RWPE2 (cell line): ENCODE measurements at regions not wholly inside any gene's neighbourhood (a gene's known extent, or its start where the extent isn't known, plus 50 kb on each side); places are given as distances from the start of the nearest gene placed in this dataset.

Experiments
- ATAC-seq: fragments of 200-7000 bp; cut with Tn5 transposase; 3 replicates; pipeline ENCODE4 v1.9.1; 2021; ENCODE audit warnings: low read depth
- DNase-seq: peaks from one replicate; pipeline ENCODE4 v3.0.0-alpha.2; 2020; ENCODE audit warnings: low spot score
- H3K27ac ChIP-seq: fragments of 450-650 bp; 2 replicates; pipeline ENCODE4 v1.5.1; 2017; ENCODE audit warnings: mild to moderate bottlenecking; ENCODE audit not compliant: poor library complexity, severe bottlenecking
- H3K27me3 ChIP-seq: fragments of 250-450 bp; sonication (Bioruptor Pico); 2 replicates; pipeline ENCODE4 v1.5.1; 2021; ENCODE audit warnings: mild to moderate bottlenecking, moderate library complexity; ENCODE audit not compliant: insufficient read depth, poor library complexity, severe bottlenecking
- H3K36me3 ChIP-seq: fragments of 250-450 bp; sonication (Bioruptor Pico); 2 replicates; pipeline ENCODE4 v1.5.1; 2020; ENCODE audit warnings: low read depth, mild to moderate bottlenecking, moderate library complexity
- H3K4me1 ChIP-seq: fragments of 250-450 bp; sonication (Bioruptor Pico); 2 replicates; pipeline ENCODE4 v1.5.1; 2021; ENCODE audit warnings: mild to moderate bottlenecking, moderate library complexity; ENCODE audit not compliant: insufficient read depth, poor library complexity, severe bottlenecking
- H3K4me3 ChIP-seq: fragments of 250-450 bp; sonication (Bioruptor Pico); 2 replicates; pipeline ENCODE4 v1.5.1; 2021; ENCODE audit warnings: mild to moderate bottlenecking, moderate library complexity; ENCODE audit not compliant: severe bottlenecking
- H3K9me3 ChIP-seq: fragments of 250-450 bp; sonication (Bioruptor Pico); 2 replicates; pipeline ENCODE4 v1.5.1; 2021; ENCODE audit warnings: mild to moderate bottlenecking, moderate library complexity; ENCODE audit not compliant: severe bottlenecking
- TF ChIP-seq, protein P1 (sequence below): fragments of 450-650 bp; IDR thresholded peaks from one replicate; pipeline ENCODE4 v1.5.1; 2017; ENCODE audit warnings: mild to moderate bottlenecking, moderate library complexity; ENCODE audit not compliant: poor library complexity, severe bottlenecking

- Histone ChIP-seq H3K9me3 (no peaks in the 10 kb centered on the region), H3K4me3 (no peak overlapping the region), H3K36me3 (no peaks in the 10 kb centered on the region), H3K27me3 (no peaks in the 10 kb centered on the region), H3K27ac (no peak overlapping the region), H3K4me1 (no peaks in the 10 kb centered on the region)
- ATAC-seq (no peak), DNase-seq (no peak)
- TF ChIP-seq, protein P1, sequence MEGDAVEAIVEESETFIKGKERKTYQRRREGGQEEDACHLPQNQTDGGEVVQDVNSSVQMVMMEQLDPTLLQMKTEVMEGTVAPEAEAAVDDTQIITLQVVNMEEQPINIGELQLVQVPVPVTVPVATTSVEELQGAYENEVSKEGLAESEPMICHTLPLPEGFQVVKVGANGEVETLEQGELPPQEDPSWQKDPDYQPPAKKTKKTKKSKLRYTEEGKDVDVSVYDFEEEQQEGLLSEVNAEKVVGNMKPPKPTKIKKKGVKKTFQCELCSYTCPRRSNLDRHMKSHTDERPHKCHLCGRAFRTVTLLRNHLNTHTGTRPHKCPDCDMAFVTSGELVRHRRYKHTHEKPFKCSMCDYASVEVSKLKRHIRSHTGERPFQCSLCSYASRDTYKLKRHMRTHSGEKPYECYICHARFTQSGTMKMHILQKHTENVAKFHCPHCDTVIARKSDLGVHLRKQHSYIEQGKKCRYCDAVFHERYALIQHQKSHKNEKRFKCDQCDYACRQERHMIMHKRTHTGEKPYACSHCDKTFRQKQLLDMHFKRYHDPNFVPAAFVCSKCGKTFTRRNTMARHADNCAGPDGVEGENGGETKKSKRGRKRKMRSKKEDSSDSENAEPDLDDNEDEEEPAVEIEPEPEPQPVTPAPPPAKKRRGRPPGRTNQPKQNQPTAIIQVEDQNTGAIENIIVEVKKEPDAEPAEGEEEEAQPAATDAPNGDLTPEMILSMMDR, result no peak
Observed at GRCh38 chr2:18479947-18480369, 80.5 kb downstream of the RDH14 start.

DNA sequence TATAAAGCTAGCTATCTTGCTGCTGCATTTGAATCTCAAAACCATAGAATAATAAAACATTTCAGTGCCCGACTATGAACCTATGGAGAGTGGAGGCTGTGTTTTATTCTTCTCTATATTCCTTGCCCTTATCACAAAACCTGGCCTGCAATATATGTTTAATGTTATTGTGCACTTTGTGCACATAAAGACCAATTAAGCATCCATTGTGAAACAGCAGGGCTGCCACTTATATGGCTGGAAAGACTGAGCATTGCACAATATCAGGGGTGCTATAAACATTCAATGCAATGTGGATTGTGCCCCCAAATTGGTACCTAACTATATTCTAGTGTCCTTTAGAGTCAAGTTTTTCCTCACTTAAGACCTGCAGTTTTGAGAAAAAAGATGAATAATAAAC is 83.2 kb downstream of the RDH14 start:
- H3K27ac ChIP-seq, result no peak overlapping the region
- TF ChIP-seq, protein P1, result no peak
- no peak for DNase-seq
- ATAC-seq, result no peak
- no peaks in the 10 kb centered on the region for H3K4me1 ChIP-seq
- no peaks in the 10 kb centered on the region for H3K27me3 ChIP-seq
- H3K4me3 ChIP-seq, result no peak overlapping the region
- no peaks in the 10 kb centered on the region for H3K36me3 ChIP-seq
- H3K9me3 ChIP-seq, result no peaks in the 10 kb centered on the region

DNA sequence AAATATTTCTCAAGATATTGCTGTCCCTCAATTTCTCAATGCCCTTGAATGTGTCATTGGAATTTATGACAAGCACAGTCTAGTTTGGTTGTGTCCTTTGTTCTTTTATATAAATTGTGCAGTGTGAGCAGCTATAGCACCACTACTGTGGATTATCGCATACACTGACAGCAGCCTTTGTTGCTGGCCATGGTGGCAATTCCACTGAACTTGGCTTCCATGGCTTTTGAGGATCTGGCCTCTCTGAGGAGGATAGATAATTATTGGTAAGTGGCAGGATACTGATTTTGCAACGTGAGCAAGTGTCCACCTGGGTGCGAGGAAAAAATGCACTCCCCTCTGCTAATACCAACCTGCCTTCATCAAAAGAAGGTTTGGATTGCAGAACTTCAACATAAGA is 84.0 kb downstream of the RDH14 start:
- no peak overlapping the region for H3K4me3 ChIP-seq
- H3K27ac ChIP-seq, result no peak overlapping the region
- DNase-seq (no peak), ATAC-seq (no peak)
- no peaks in the 10 kb centered on the region for H3K36me3 ChIP-seq
- no peaks in the 10 kb centered on the region for H3K9me3 ChIP-seq
- H3K27me3 ChIP-seq, result no peaks in the 10 kb centered on the region
- TF ChIP-seq, protein P1, result no peak
- H3K4me1 ChIP-seq, result no peaks in the 10 kb centered on the region

DNA sequence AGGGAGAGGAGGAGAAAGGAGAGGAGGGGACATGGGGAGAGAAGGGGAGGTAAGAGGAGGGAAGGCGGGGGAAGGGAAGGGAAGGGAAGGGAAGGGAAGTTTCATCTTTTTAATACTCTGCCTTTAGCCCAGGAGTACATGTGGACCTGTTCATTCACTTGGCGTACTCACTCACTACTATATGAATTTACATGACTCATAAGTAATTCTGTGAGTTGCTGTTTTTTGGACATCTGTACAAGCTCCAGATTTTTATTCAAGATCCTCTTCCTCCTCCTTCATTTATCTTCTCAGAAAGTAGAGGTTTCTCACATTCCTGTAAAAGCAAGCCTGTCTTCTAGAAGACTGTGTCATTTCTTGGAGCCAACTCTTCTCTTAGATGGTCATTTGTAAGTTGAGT is 84.6 kb downstream of the RDH14 start:
- no peaks in the 10 kb centered on the region for H3K4me1 ChIP-seq
- TF ChIP-seq, protein P1, result no peak
- H3K27me3 ChIP-seq, result no peaks in the 10 kb centered on the region
- no peaks in the 10 kb centered on the region for H3K9me3 ChIP-seq
- no peaks in the 10 kb centered on the region for H3K36me3 ChIP-seq
- no peak overlapping the region for H3K27ac ChIP-seq
- H3K4me3 ChIP-seq, result no peak overlapping the region
- DNase-seq, result no peak
- no peak for ATAC-seq

DNA sequence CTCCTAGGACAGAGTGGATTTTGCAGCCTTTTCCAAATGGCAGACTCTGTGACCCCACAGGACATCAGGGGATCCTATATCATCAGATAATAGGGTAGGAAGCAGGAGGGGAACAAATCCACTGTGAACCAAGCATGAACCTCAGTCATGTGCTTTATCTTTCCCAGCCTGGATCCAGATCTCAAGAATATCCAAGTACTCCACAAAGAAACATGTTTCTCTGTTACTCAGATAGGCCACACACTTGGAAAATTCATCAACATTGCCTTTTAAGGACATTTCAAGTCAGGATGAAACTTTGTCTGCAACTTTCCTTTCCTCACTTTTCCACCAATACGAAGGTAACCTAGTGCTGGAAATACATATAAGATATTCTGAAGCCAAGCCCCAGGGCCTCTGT is 85.8 kb downstream of the RDH14 start:
- Histone ChIP-seq H3K4me3 (no peak overlapping the region), H3K27ac (no peak overlapping the region), H3K9me3 (no peaks in the 10 kb centered on the region), H3K36me3 (no peaks in the 10 kb centered on the region), H3K27me3 (no peaks in the 10 kb centered on the region), H3K4me1 (no peaks in the 10 kb centered on the region)
- no peak for DNase-seq
- ATAC-seq, result no peak
- TF ChIP-seq, protein P1, result no peak
